Neural cell (in vitro differentiated cells): ENCODE measurements at regions not wholly inside any gene's neighbourhood (a gene's known extent, or its start where the extent isn't known, plus 50 kb on each side); places are given as distances from the start of the nearest gene placed in this dataset.

Source experiments
- H2AFZ ChIP-seq: fragments of 200-600, 300-800 bp; sonication (generic), shearing (Covaris generic); 2 replicates; pipeline ENCODE4 v1.6.0; 2014; ENCODE audit warnings: low read depth, mild to moderate bottlenecking, antibody characterized with exemption, low read length, moderate library complexity
- H3F3A ChIP-seq: fragments of 200-600 bp; shearing (Covaris generic); 2 replicates; pipeline ENCODE4 v1.6.1; 2016; ENCODE audit warnings: mild to moderate bottlenecking, moderate library complexity, mixed read lengths, antibody characterized with exemption, low read length; ENCODE audit not compliant: insufficient read depth, poor library complexity, severe bottlenecking
- H3K27ac ChIP-seq: fragments of 200-600, 300-800 bp; sonication (generic), shearing (Covaris generic); 2 replicates; pipeline ENCODE4 v1.5.1; 2014; ENCODE audit warnings: mild to moderate bottlenecking, low read length, moderate library complexity
- H3K27me3 ChIP-seq: fragments of 300-800, 200-600 bp; sonication (generic), shearing (Covaris generic); 2 replicates; pipeline ENCODE4 v1.6.0; 2014; ENCODE audit warnings: mild to moderate bottlenecking, low read depth, low read length, moderate library complexity; ENCODE audit not compliant: insufficient read depth
- H3K36me3 ChIP-seq: fragments of 300-800, 200-600 bp; sonication (generic), shearing (Covaris generic); 2 replicates; pipeline ENCODE4 v1.5.1; 2014; ENCODE audit warnings: mild to moderate bottlenecking, antibody characterized with exemption, low read length, moderate library complexity; ENCODE audit not compliant: insufficient read depth
- H3K4me2 ChIP-seq: fragments of 300-800, 200-600 bp; sonication (generic), shearing (Covaris generic); 2 replicates; pipeline ENCODE4 v1.6.0; 2014; ENCODE audit warnings: mild to moderate bottlenecking, low read length
- H3K4me3 ChIP-seq: fragments of 300-800, 200-600 bp; sonication (generic), shearing (Covaris generic); 2 replicates; pipeline ENCODE4 v1.5.1; 2014; ENCODE audit warnings: mild to moderate bottlenecking, low read length, moderate library complexity
- H3K79me2 ChIP-seq: fragments of 200-600 bp; shearing (Covaris generic); replicated peaks from 2 replicates; pipeline ENCODE4 v1.6.0; 2014; ENCODE audit warnings: mild to moderate bottlenecking, low read length, moderate library complexity; ENCODE audit not compliant: insufficient read depth
- H3K9ac ChIP-seq: fragments of 300-800, 200-600 bp; sonication (generic), shearing (Covaris generic); 2 replicates; pipeline ENCODE4 v1.6.1; 2016; ENCODE audit warnings: mild to moderate bottlenecking, low read length, mixed read lengths
- H3K9me2 ChIP-seq: fragments of 200-600 bp; shearing (Covaris generic); 2 replicates; pipeline ENCODE4 v1.6.1; 2016; ENCODE audit warnings: mild to moderate bottlenecking, low read length, mixed read lengths; ENCODE audit not compliant: insufficient read depth
- H3K9me3 ChIP-seq: fragments of 200-600, 300-800 bp; sonication (generic), shearing (Covaris generic); 2 replicates; pipeline ENCODE4 v1.6.1; 2016; ENCODE audit warnings: mild to moderate bottlenecking, mixed run types, low read length, moderate library complexity, mixed read lengths
- H4K20me1 ChIP-seq: fragments of 200-600 bp; shearing (Covaris generic); 2 replicates; pipeline ENCODE4 v1.6.1; 2016; ENCODE audit warnings: mild to moderate bottlenecking, mixed run types; ENCODE audit not compliant: insufficient read depth
- CTCF ChIP-seq: fragments of 450-650 bp; IDR thresholded peaks from 2 replicates; pipeline ENCODE4 v1.5.1; 2014; ENCODE audit warnings: antibody characterized with exemption, mild to moderate bottlenecking, moderate library complexity; ENCODE audit not compliant: poor library complexity, severe bottlenecking
- EP300 ChIP-seq: fragments of 450-650 bp; conservative IDR thresholded peaks from 2 replicates; pipeline ENCODE4 v1.6.1; 2014; ENCODE audit warnings: antibody characterized with exemption, mild to moderate bottlenecking, moderate library complexity; ENCODE audit not compliant: poor library complexity, severe bottlenecking
- MXI1 ChIP-seq: fragments of 450-650 bp; conservative IDR thresholded peaks from 2 replicates; pipeline ENCODE4 v1.6.1; 2014; ENCODE audit warnings: antibody characterized with exemption, mild to moderate bottlenecking; ENCODE audit not compliant: poor library complexity, severe bottlenecking
- POLR2AphosphoS5 ChIP-seq: IDR thresholded peaks from 2 replicates; pipeline ENCODE4 v1.6.1; 2012
- RAD21 ChIP-seq: fragments of 450-650 bp; conservative IDR thresholded peaks from 2 replicates; pipeline ENCODE4 v1.6.1; 2014; ENCODE audit warnings: antibody characterized with exemption, mild to moderate bottlenecking, moderate library complexity
- REST ChIP-seq: IDR thresholded peaks from 2 replicates; pipeline ENCODE4 v1.6.1; 2012; ENCODE audit warnings: borderline replicate concordance
- SMC3 ChIP-seq: fragments of 450-650 bp; conservative IDR thresholded peaks from 2 replicates; pipeline ENCODE4 v1.6.1; 2014; ENCODE audit warnings: antibody characterized with exemption, mild to moderate bottlenecking, moderate library complexity; ENCODE audit not compliant: poor library complexity
- TAF1 ChIP-seq: IDR thresholded peaks from 2 replicates; pipeline ENCODE4 v1.6.1; 2012; ENCODE audit warnings: low read depth

GRCh38 chr4:17283832-17284231, 228.1 kb downstream of the QDPR start:
- no peaks in the 10 kb centered on the region for H3F3A ChIP-seq
- no peaks in the 10 kb centered on the region for H3K36me3 ChIP-seq
- TF ChIP-seq MXI1 (no peak), POLR2AphosphoS5 (no peak), SMC3 (no peak), RAD21 (no peak), REST (no peak), EP300 (no peak), TAF1 (no peak), CTCF (no peak)
- H3K9me2 ChIP-seq, result no peaks in the 10 kb centered on the region
- no peaks in the 10 kb centered on the region for H4K20me1 ChIP-seq
- no peak overlapping the region for H2AFZ ChIP-seq
- H3K27me3 ChIP-seq, result no peaks in the 10 kb centered on the region
- no peak overlapping the region for H3K27ac ChIP-seq
- no peak overlapping the region for H3K4me2 ChIP-seq
- H3K9ac ChIP-seq, result no peak overlapping the region
- H3K4me3 ChIP-seq, result no peak overlapping the region
- H3K9me3 ChIP-seq, result no peaks in the 10 kb centered on the region
- no peaks in the 10 kb centered on the region for H3K79me2 ChIP-seq

- Histone ChIP-seq H3K27me3 (no peaks in the 10 kb centered on the region), H3K9me2 (no peaks in the 10 kb centered on the region), H4K20me1 (no peaks in the 10 kb centered on the region), H3K27ac (no peak overlapping the region), H3K4me3 (no peak overlapping the region), H2AFZ (no peak overlapping the region), H3K79me2 (no peaks in the 10 kb centered on the region), H3K36me3 (no peaks in the 10 kb centered on the region), H3F3A (no peaks in the 10 kb centered on the region), H3K9ac (no peak overlapping the region), H3K9me3 (no peaks in the 10 kb centered on the region), H3K4me2 (no peak overlapping the region)
- TF ChIP-seq REST (no peak), CTCF (no peak)
Measured at GRCh38 chr4:17283251-17283650, 228.6 kb downstream of the QDPR start.
